GM12878 (cell line): ENCODE measurements at regions not wholly inside any gene's neighbourhood (a gene's known extent, or its start where the extent isn't known, plus 50 kb on each side); places are given as distances from the start of the nearest gene placed in this dataset.

Experiments used
- ATAC-seq: fragments of 200-7000 bp; cut with Tn5 transposase; 3 replicates; pipeline ENCODE4 v1.9.1; 2020; ENCODE audit warnings: mild to moderate bottlenecking, moderate library complexity
- BruUV-seq: library from RNA; stranded (reverse); fragments of 400-500 nt; replicated peaks from 2 replicates; lab custom pipeline; 2021; lab: Mats Ljungman, UMichigan
- CTCF ChIA-PET: fragments of 300-600 bp; sonication (Branson Sonifier 250); formaldehyde crosslinking; extraction: SDS; loops from one replicate; lab custom pipeline; 2021; ENCODE audit warnings: inconsistent platforms; lab: Yijun Ruan, JAX
- POLR2A ChIA-PET: fragments of 350-600 bp; formaldehyde crosslinking; extraction: SDS; loops from one replicate; lab custom pipeline; 2021; ENCODE audit warnings: inconsistent platforms; lab: Charles Lee
- RAD21 ChIA-PET: fragments of 300-600 bp; sonication (Branson Sonifier 250); formaldehyde crosslinking; loops from one replicate; lab custom pipeline; 2023; ENCODE audit warnings: antibody characterized with exemption; ENCODE audit not compliant: unreplicated experiment; lab: Charles Lee
- SMC1A ChIA-PET: fragments of 300-600 bp; sonication (Branson Sonifier 250); formaldehyde crosslinking; loops from one replicate; lab custom pipeline; 2023; ENCODE audit not compliant: unreplicated experiment, uncharacterized antibody; lab: Charles Lee
- DNase-seq: peaks from one replicate; pipeline ENCODE4 v3.0.0-alpha.2; 2011; ENCODE audit warnings: low read depth, low spot score
- FAIRE-seq: peaks from 3 replicates; lab custom pipeline; 2011; peaks lifted over from hg19 to GRCh38; lab: Jason Lieb, UNC
- H2AFZ ChIP-seq: 2 replicates; pipeline ENCODE4 v1.6.0; 2011; ENCODE audit warnings: low read depth, low read length, control low read depth; ENCODE audit not compliant: control insufficient read depth
- H3K27ac ChIP-seq: 2 replicates; pipeline ENCODE4 v1.5.1; 2011; ENCODE audit warnings: control low read depth; ENCODE audit not compliant: control insufficient read depth, insufficient read depth
- H3K27me3 ChIP-seq, 2 experiments: replicated peaks in 1 of 2; 2 replicates each; pipeline versions ENCODE4 v1.6.0 to v1.6.1; 2011; ENCODE audit warnings: low read length in 1 of 2; ENCODE audit not compliant: control insufficient read depth in 2 of 2, insufficient read depth in 2 of 2
- H3K36me3 ChIP-seq, 2 experiments: 2 replicates each; pipeline ENCODE4 v1.5.1; 2011; ENCODE audit warnings: low read length in 1 of 2; ENCODE audit not compliant: control insufficient read depth in 2 of 2, insufficient read depth in 2 of 2
- H3K4me1 ChIP-seq: 2 replicates; pipeline ENCODE4 v1.6.1; 2011; ENCODE audit warnings: mild to moderate bottlenecking, low read length, moderate library complexity, mixed read lengths; ENCODE audit not compliant: control insufficient read depth, insufficient read depth
- H3K4me2 ChIP-seq: 2 replicates; pipeline ENCODE4 v1.6.0; 2011; ENCODE audit warnings: control low read depth; ENCODE audit not compliant: control insufficient read depth, insufficient read depth
- H3K4me3 ChIP-seq: fragments of 200-600 bp; sonication (generic); 2 replicates; pipeline ENCODE4 v1.5.1; 2016
- H3K79me2 ChIP-seq: 2 replicates; pipeline ENCODE4 v1.6.0; 2011; ENCODE audit warnings: low read length; ENCODE audit not compliant: control insufficient read depth, insufficient read depth
- H3K9ac ChIP-seq: 2 replicates; pipeline ENCODE4 v1.8.0; 2011; ENCODE audit warnings: low read length, control low read depth, mixed read lengths; ENCODE audit not compliant: control insufficient read depth, insufficient read depth
- H3K9me3 ChIP-seq: replicated peaks from 3 replicates; pipeline ENCODE4 v1.5.1; 2011; ENCODE audit warnings: mild to moderate bottlenecking, low read length; ENCODE audit not compliant: control insufficient read depth, insufficient read depth
- H4K20me1 ChIP-seq: 2 replicates; pipeline ENCODE4 v1.6.0; 2011; ENCODE audit not compliant: control insufficient read depth, insufficient read depth
- CBFB ChIP-seq: IDR thresholded peaks from 2 replicates; pipeline ENCODE4 v1.6.1; 2016; ENCODE audit warnings: antibody characterized with exemption, low read depth
- FOS ChIP-seq: IDR thresholded peaks from 3 replicates; pipeline ENCODE4 v1.6.1; 2011; ENCODE audit warnings: borderline replicate concordance; ENCODE audit not compliant: insufficient read length; ENCODE audit errors: extremely low read depth
- FOXK2 ChIP-seq: fragments of 450-650 bp; IDR thresholded peaks from 2 replicates; pipeline ENCODE4 v1.6.1; 2017; ENCODE audit warnings: mild to moderate bottlenecking, moderate library complexity
- IRF3 ChIP-seq: fragments of 450-650 bp; IDR thresholded peaks from 2 replicates; pipeline ENCODE4 v1.6.1; 2014; ENCODE audit warnings: mild to moderate bottlenecking
- MLLT1 ChIP-seq: fragments of 450-650 bp; IDR thresholded peaks from 2 replicates; pipeline ENCODE4 v1.6.1; 2016; ENCODE audit warnings: mild to moderate bottlenecking
- MXI1 ChIP-seq: fragments of 150-350 bp; IDR thresholded peaks from 2 replicates; pipeline ENCODE4 v1.6.1; 2011; ENCODE audit warnings: low read depth, mild to moderate bottlenecking, inconsistent platforms, low read length, improper control_type of control experiment
- NKRF ChIP-seq: fragments of 450-650 bp; conservative IDR thresholded peaks from 2 replicates; pipeline ENCODE4 v1.6.1; 2017; ENCODE audit warnings: mild to moderate bottlenecking, moderate library complexity
- NR2C1 ChIP-seq: fragments of 450-650 bp; IDR thresholded peaks from 2 replicates; pipeline ENCODE4 v1.6.1; 2017; ENCODE audit warnings: antibody characterized with exemption, mild to moderate bottlenecking, moderate library complexity
- REST ChIP-seq: IDR thresholded peaks from 2 replicates; pipeline ENCODE4 v1.6.1; 2012; ENCODE audit warnings: mild to moderate bottlenecking, low read depth, low read length
- TBL1XR1 ChIP-seq: IDR thresholded peaks from 2 replicates; pipeline ENCODE4 v1.6.1; 2012; ENCODE audit warnings: low read depth, low read length, improper control_type of control experiment
- ZNF217 ChIP-seq: fragments of 450-650 bp; IDR thresholded peaks from 2 replicates; pipeline ENCODE4 v1.6.1; 2017; ENCODE audit warnings: antibody characterized with exemption, mild to moderate bottlenecking
- WGBS: methylation state at CpG from one replicate; pipeline ENCODE4 v1.1.6; 2016; ENCODE audit warnings: low lambda C conversion rate; ENCODE audit not compliant: insufficient replicate concordance, insufficient coverage; ENCODE audit errors: missing lambda C conversion rate; 5-methylcytosine and 5-hydroxymethylcytosine counted together
- in situ Hi-C: fragments of 300-500 bp; cut with MboI; formaldehyde crosslinking; loops from 9 replicates; pipeline ENCODE4 v1.14.3; 2018; ENCODE audit warnings: mixed read lengths
- intact Hi-C: fragments of 100-400 bp; cut with micrococcal nuclease; formaldehyde crosslinking; loops from one replicate; pipeline ENCODE4 v1.14.2; 2022; ENCODE audit not compliant: unreplicated experiment

GRCh38 chr11:4211991-4212390 is 117.4 kb downstream of the RRM1 start (continued):
- TF ChIP-seq NKRF (no peak), ZNF217 (no peak), FOS (no peak), TBL1XR1 (no peak)

- DNase-seq (no peak), ATAC-seq (no peak), FAIRE-seq (no peak)
- Histone ChIP-seq H3K79me2 (no peaks in the 10 kb centered on the region), H3K27me3 (no peaks in the 10 kb centered on the region; a peak in 1 of 4 replicates), H3K4me1 (no peaks in the 10 kb centered on the region), H3K9me3 (no peaks in the 10 kb centered on the region), H3K4me3 (no peak overlapping the region), H4K20me1 (no peaks in the 10 kb centered on the region), H3K4me2 (no peak overlapping the region), H3K36me3 (no peaks in the 10 kb centered on the region), H3K27ac (no peak overlapping the region), H2AFZ (no peak overlapping the region), H3K9ac (no peak overlapping the region)
- intact Hi-C loops: no loop called here
- no TSS peak for BruUV-seq
- RAD21 ChIA-PET: no interaction called here
- CTCF ChIA-PET: interaction anchor here (2.1 kb wide), 1 partner anchor 16 kb away, joined by 6 read pairs; no protein-coding TSS in a partner anchor
- 37% methylated on average over 9 of the region's 9 CpGs for WGBS
- SMC1A ChIA-PET: interaction anchor here (0.9 kb wide), 1 partner anchor 16 kb away, joined by 4 read pairs; no protein-coding TSS in a partner anchor
- POLR2A ChIA-PET: no interaction called here
- in situ Hi-C loops: no loop called here
- TF ChIP-seq IRF3 (no peak), REST (no peak), NR2C1 (no peak), MLLT1 (no peak), FOXK2 (no peak), MXI1 (no peak), CBFB (no peak)
Measured at GRCh38 chr11:4203603-4204360, 109.2 kb downstream of the RRM1 start.
